ENCODE measurements at regions not wholly inside any gene's neighbourhood (a gene's known extent, or its start where the extent isn't known, plus 50 kb on each side); places are given as distances from the start of the nearest gene placed in this dataset.

DNA sequence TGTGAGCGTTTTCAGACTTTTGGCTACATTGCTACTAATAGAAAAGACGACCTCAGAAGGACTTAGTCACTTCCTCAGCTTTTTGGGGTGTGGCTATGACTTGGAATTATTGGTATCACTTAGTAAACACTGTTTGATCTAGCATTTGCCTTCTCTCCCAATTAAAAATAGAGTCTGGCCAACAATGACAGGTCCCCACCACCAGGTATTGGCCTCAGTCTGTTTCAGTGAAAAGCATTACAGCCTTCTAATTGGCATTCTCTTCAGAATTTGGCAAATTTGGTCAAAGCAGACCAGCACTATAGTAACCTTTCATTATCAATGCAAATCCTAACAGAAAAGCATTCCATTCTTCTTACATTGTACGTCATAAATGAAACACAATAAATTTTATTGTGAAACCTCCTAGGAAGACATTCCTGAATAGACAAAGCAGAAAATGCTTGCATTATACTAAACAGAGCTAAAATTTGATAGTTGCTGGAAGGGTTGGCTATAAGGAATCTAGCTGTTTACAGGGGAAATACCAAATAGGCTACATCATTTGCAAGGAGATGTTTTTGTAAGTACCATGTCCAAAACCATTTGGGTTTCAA, 613.9 kb downstream of the IRS1 start:
- TF ChIP-seq, protein P1, sequence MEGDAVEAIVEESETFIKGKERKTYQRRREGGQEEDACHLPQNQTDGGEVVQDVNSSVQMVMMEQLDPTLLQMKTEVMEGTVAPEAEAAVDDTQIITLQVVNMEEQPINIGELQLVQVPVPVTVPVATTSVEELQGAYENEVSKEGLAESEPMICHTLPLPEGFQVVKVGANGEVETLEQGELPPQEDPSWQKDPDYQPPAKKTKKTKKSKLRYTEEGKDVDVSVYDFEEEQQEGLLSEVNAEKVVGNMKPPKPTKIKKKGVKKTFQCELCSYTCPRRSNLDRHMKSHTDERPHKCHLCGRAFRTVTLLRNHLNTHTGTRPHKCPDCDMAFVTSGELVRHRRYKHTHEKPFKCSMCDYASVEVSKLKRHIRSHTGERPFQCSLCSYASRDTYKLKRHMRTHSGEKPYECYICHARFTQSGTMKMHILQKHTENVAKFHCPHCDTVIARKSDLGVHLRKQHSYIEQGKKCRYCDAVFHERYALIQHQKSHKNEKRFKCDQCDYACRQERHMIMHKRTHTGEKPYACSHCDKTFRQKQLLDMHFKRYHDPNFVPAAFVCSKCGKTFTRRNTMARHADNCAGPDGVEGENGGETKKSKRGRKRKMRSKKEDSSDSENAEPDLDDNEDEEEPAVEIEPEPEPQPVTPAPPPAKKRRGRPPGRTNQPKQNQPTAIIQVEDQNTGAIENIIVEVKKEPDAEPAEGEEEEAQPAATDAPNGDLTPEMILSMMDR (IDR thresholded peaks at IDR 0.05), result no peak
- no peak for TF ChIP-seq POLR2A (IDR thresholded peaks at IDR 0.05)

Measured in testis (tissue), 2 donors.